NCI-H345 (cell line): ENCODE measurements at regions not wholly inside any gene's neighbourhood (a gene's known extent, or its start where the extent isn't known, plus 50 kb on each side); places are given as distances from the start of the nearest gene placed in this dataset.

ENCODE experiments used
- DNase-seq: peaks from one replicate; lab custom pipeline; 2025; lab: John Stamatoyannopoulos, UW

GRCh38 chr5:31048282-31049270 lies 144.9 kb upstream of the CDH6 start:
- peak; percentile 81 for DNase-seq

GRCh38 chr5:31047621-31048020 lies 145.9 kb upstream of the CDH6 start:
- no peak for DNase-seq

- DNase-seq = peak; percentile 16
Observed at GRCh38 chr5:31047007-31047406, 146.5 kb upstream of the CDH6 start.

GRCh38 chr5:31036411-31036810 lies 157.1 kb upstream of the CDH6 start:
- DNase-seq = no peak

- DNase-seq = no peak
Observed at GRCh38 chr5:31033295-31033694, 160.2 kb upstream of the CDH6 start.

- no peak for DNase-seq
Observed at GRCh38 chr5:31029925-31030324, 163.6 kb upstream of the CDH6 start.

- DNase-seq = no peak
Observed at GRCh38 chr5:31027721-31028120, 165.8 kb upstream of the CDH6 start.

GRCh38 chr5:31023105-31023504 lies 170.4 kb upstream of the CDH6 start:
- DNase-seq = no peak

- no peak for DNase-seq
Observed at GRCh38 chr5:31021181-31021624, 172.3 kb upstream of the CDH6 start.

- no peak for DNase-seq
Observed at GRCh38 chr5:31008231-31008630, 185.3 kb upstream of the CDH6 start.

- DNase-seq = no peak
Observed at GRCh38 chr5:31007672-31008071, 185.8 kb upstream of the CDH6 start.

- DNase-seq = no peak
Observed at GRCh38 chr5:31000287-31000686, 193.2 kb upstream of the CDH6 start.

GRCh38 chr5:30997681-30998080 lies 195.8 kb upstream of the CDH6 start:
- DNase-seq = no peak

GRCh38 chr5:30994902-30995301 lies 198.6 kb upstream of the CDH6 start:
- no peak for DNase-seq

- no peak for DNase-seq
Observed at GRCh38 chr5:30994176-30994575, 199.3 kb upstream of the CDH6 start.

GRCh38 chr5:30991462-30991861 lies 202.0 kb upstream of the CDH6 start:
- no peak for DNase-seq

GRCh38 chr5:30981576-30981975 lies 211.9 kb upstream of the CDH6 start:
- no peak for DNase-seq

GRCh38 chr5:30968971-30969370 lies 224.5 kb upstream of the CDH6 start:
- no peak for DNase-seq

GRCh38 chr5:30960036-30960435 lies 233.4 kb upstream of the CDH6 start:
- no peak for DNase-seq

GRCh38 chr5:30959238-30959637 lies 234.2 kb upstream of the CDH6 start:
- DNase-seq = no peak

GRCh38 chr5:30957591-30957990 lies 235.9 kb upstream of the CDH6 start:
- DNase-seq = no peak

GRCh38 chr5:30956251-30956650 lies 237.2 kb upstream of the CDH6 start:
- DNase-seq = no peak

- no peak for DNase-seq
Observed at GRCh38 chr5:30937070-30937469, 256.4 kb upstream of the CDH6 start.

GRCh38 chr5:30933599-30933998 lies 259.9 kb upstream of the CDH6 start:
- no peak for DNase-seq
